Liver (tissue), 8 donors: ENCODE measurements at regions not wholly inside any gene's neighbourhood (a gene's known extent, or its start where the extent isn't known, plus 50 kb on each side); places are given as distances from the start of the nearest gene placed in this dataset.
"Not testable (repeated sequence)": the region's sequence is repeated elsewhere in the genome, so short reads cannot be mapped to it uniquely, and the experiment has no call there.

ENCODE experiments used
- DNase-seq: peaks from one replicate; pipeline ENCODE4 v3.0.0-alpha.2; 2017; ENCODE audit warnings: low spot score
- H3K27ac ChIP-seq, 2 donors: one replicate each; pipeline ENCODE4 v1.7.0; 2013; ENCODE audit warnings: inconsistent platforms in 2 of 2, low read length in 2 of 2, control low read depth in 1 of 2, low read depth in 1 of 2, mild to moderate bottlenecking in 1 of 2
- H3K27me3 ChIP-seq, 4 donors: one replicate each; pipeline versions ENCODE4 v1.6.1 to v1.7.0; 2013; ENCODE audit warnings: low read length in 3 of 4, inconsistent platforms in 1 of 4, mild to moderate bottlenecking in 1 of 4, moderate library complexity in 1 of 4; ENCODE audit not compliant: control insufficient read depth in 4 of 4, insufficient read depth in 4 of 4
- H3K36me3 ChIP-seq, 4 donors: one replicate each; pipeline versions ENCODE4 v1.6.1 to v1.7.0; 2013; ENCODE audit warnings: low read length in 3 of 4, mild to moderate bottlenecking in 3 of 4, low read depth in 1 of 4, moderate library complexity in 1 of 4; ENCODE audit not compliant: control insufficient read depth in 4 of 4, insufficient read depth in 3 of 4
- H3K4me1 ChIP-seq, 4 donors: one replicate each; pipeline versions ENCODE4 v1.6.1 to v1.7.0; 2013; ENCODE audit warnings: low read length in 3 of 4, mild to moderate bottlenecking in 3 of 4, moderate library complexity in 1 of 4; ENCODE audit not compliant: control insufficient read depth in 4 of 4, insufficient read depth in 4 of 4
- H3K4me3 ChIP-seq, 3 donors: one replicate each; pipeline versions ENCODE4 v1.6.1 to v1.7.0; 2013; ENCODE audit warnings: low read length in 3 of 3, control low read depth in 1 of 3, low read depth in 1 of 3, mild to moderate bottlenecking in 1 of 3
- H3K9ac ChIP-seq, 2 donors: one replicate each; pipeline ENCODE4 v1.7.0; 2013; ENCODE audit warnings: low read length in 2 of 2, mild to moderate bottlenecking in 2 of 2, moderate library complexity in 2 of 2, control low read depth in 1 of 2, low read depth in 1 of 2
- H3K9me3 ChIP-seq, 4 donors: one replicate each; pipeline versions ENCODE4 v1.6.1 to v1.7.0; 2013; ENCODE audit warnings: low read length in 3 of 4; ENCODE audit not compliant: control insufficient read depth in 4 of 4
- ATF3 ChIP-seq: IDR thresholded peaks from 2 replicates; pipeline ENCODE4 v1.6.1; 2016; ENCODE audit warnings: antibody characterized with exemption
- CTCF ChIP-seq: fragments of 150-350 bp; IDR thresholded peaks from 2 replicates; pipeline ENCODE4 v1.5.1; 2017; ENCODE audit warnings: improper control_type of control experiment, low read depth, low read length; ENCODE audit not compliant: missing input control
- EGR1 ChIP-seq, 2 donors: IDR thresholded peaks; 2 replicates each; pipeline ENCODE4 v1.6.1; 2016 to 2018; ENCODE audit warnings: antibody characterized with exemption in 2 of 2, low read depth in 2 of 2
- FOXA1 ChIP-seq: IDR thresholded peaks from 2 replicates; pipeline ENCODE4 v1.6.1; 2016; ENCODE audit warnings: antibody characterized with exemption
- FOXA2 ChIP-seq: IDR thresholded peaks from 2 replicates; pipeline ENCODE4 v1.6.1; 2016; ENCODE audit warnings: antibody characterized with exemption
- GABPA ChIP-seq, 2 donors: IDR thresholded peaks in 1 of 2; conservative IDR thresholded peaks in 1 of 2; 2 replicates each; pipeline ENCODE4 v1.6.1; 2016; ENCODE audit warnings: antibody characterized with exemption in 2 of 2, mild to moderate bottlenecking in 1 of 2, moderate library complexity in 1 of 2
- HNF4A ChIP-seq, 2 donors: conservative IDR thresholded peaks; 2 replicates each; pipeline ENCODE4 v1.6.1; 2016; ENCODE audit warnings: antibody characterized with exemption in 2 of 2, mild to moderate bottlenecking in 2 of 2
- HNF4G ChIP-seq: IDR thresholded peaks from 2 replicates; pipeline ENCODE4 v1.6.1; 2016; ENCODE audit warnings: antibody characterized with exemption
- MAX ChIP-seq: IDR thresholded peaks from 2 replicates; pipeline ENCODE4 v1.6.1; 2016; ENCODE audit warnings: antibody characterized with exemption
- NR2F2 ChIP-seq: IDR thresholded peaks from 2 replicates; pipeline ENCODE4 v1.6.1; 2016; ENCODE audit warnings: antibody characterized with exemption
- RAD21 ChIP-seq, 2 donors: IDR thresholded peaks; 2 replicates each; pipeline ENCODE4 v1.6.1; 2016; ENCODE audit warnings: antibody characterized with exemption in 2 of 2, mild to moderate bottlenecking in 2 of 2
- REST ChIP-seq: IDR thresholded peaks from 2 replicates; pipeline ENCODE4 v1.6.1; 2016; ENCODE audit warnings: antibody characterized with exemption, mild to moderate bottlenecking
- RXRA ChIP-seq, 2 donors: IDR thresholded peaks; 2 replicates each; pipeline ENCODE4 v1.6.1; 2017 to 2018; ENCODE audit warnings: antibody characterized with exemption in 2 of 2, mild to moderate bottlenecking in 1 of 2
- SP1 ChIP-seq: IDR thresholded peaks from 2 replicates; pipeline ENCODE4 v1.6.1; 2018; ENCODE audit warnings: antibody characterized with exemption, mild to moderate bottlenecking
- TAF1 ChIP-seq: conservative IDR thresholded peaks from 2 replicates; pipeline ENCODE4 v1.6.1; 2016; ENCODE audit warnings: antibody characterized with exemption, mild to moderate bottlenecking
- YY1 ChIP-seq: IDR thresholded peaks from 2 replicates; pipeline ENCODE4 v1.6.1; 2016; ENCODE audit warnings: antibody characterized with exemption, mild to moderate bottlenecking
- ZBTB33 ChIP-seq: IDR thresholded peaks from 2 replicates; pipeline ENCODE4 v1.6.1; 2016; ENCODE audit warnings: antibody characterized with exemption
- WGBS: extraction: QIAGEN DNeasy Blood & Tissue Kit; methylation state at CpG from one replicate; pipeline ENCODE4 v1.1.7; 2013; 5-methylcytosine and 5-hydroxymethylcytosine counted together
- donor health status: healthy.
- donor health status: healthy.
- donor health status: healthy.
- donor health status: healthy.
- donor health status: healthy.

GRCh38 chr10:35933940-35934641, 292.0 kb upstream of the FZD8 start:
- TF ChIP-seq RXRA (IDR thresholded peaks at IDR 0.05) = no peak
- TF ChIP-seq ATF3 = no peak
- TF ChIP-seq HNF4G = no peak
- TF ChIP-seq YY1 = no peak
- TF ChIP-seq GABPA (IDR thresholded peaks at IDR 0.05 in 1 of 2, conservative IDR thresholded peaks at IDR 0.05 in 1 of 2) = no peak
- TF ChIP-seq TAF1 = no peak
- no peak for TF ChIP-seq RAD21 (IDR thresholded peaks at IDR 0.05)
- TF ChIP-seq FOXA2 = no peak
- TF ChIP-seq HNF4A (conservative IDR thresholded peaks at IDR 0.05) = no peak
- no peak for TF ChIP-seq ZBTB33
- TF ChIP-seq MAX = no peak
- 82% methylated on average over 5 of the region's 5 CpGs for WGBS
- Histone ChIP-seq H3K27me3 (no peaks in the 10 kb centered on the region), H3K27ac (no peak overlapping the region), H3K36me3 (no peaks in the 10 kb centered on the region), H3K9ac (no peak overlapping the region), H3K4me1 (no peaks in the 10 kb centered on the region), H3K9me3 (no peaks in the 10 kb centered on the region), H3K4me3 (no peak overlapping the region)
- DNase-seq = no peak

- Histone ChIP-seq H3K27ac (no peak overlapping the region), H3K27me3 (no peaks in the 10 kb centered on the region), H3K36me3 (no peaks in the 10 kb centered on the region), H3K9me3 (no peaks in the 10 kb centered on the region), H3K4me3 (no peak overlapping the region), H3K4me1 (no peaks in the 10 kb centered on the region), H3K9ac (no peak overlapping the region)
- WGBS = 73% methylated on average over 1 of the region's 1 CpG
- DNase-seq = no peak
- TF ChIP-seq HNF4A (conservative IDR thresholded peaks at IDR 0.05) (peak; percentile 30 to 73), NR2F2 (no peak), FOXA1 (no peak), REST (no peak), CTCF (no peak), TAF1 (no peak), RAD21 (IDR thresholded peaks at IDR 0.05) (no peak), EGR1 (IDR thresholded peaks at IDR 0.05; ENCODE audit: low read depth in 2 of 2) (no peak), FOXA2 (no peak), SP1 (peak; percentile 7)
Observed at GRCh38 chr10:35933491-35933890, 291.4 kb upstream of the FZD8 start.

- not testable (repeated sequence) for H3K27me3 ChIP-seq, H3K9ac ChIP-seq, H3K4me3 ChIP-seq, H3K27ac ChIP-seq, H3K4me1 ChIP-seq, DNase-seq, H3K9me3 ChIP-seq, H3K36me3 ChIP-seq
- WGBS = 96% methylated on average over 2 of the region's 2 CpGs
Observed at GRCh38 chr10:35929962-35930361, 287.9 kb upstream of the FZD8 start.
